ENCODE measurements at regions not wholly inside any gene's neighbourhood (a gene's known extent, or its start where the extent isn't known, plus 50 kb on each side); places are given as distances from the start of the nearest gene placed in this dataset.

GRCh38 chr5:123696921-123697341 is 185.0 kb downstream of the CSNK1G3 start:
- TF ChIP-seq EZH2 (IDR thresholded peaks at IDR 0.05; ENCODE audit: borderline replicate concordance, low read depth, low read length, poor library complexity, severe bottlenecking) (no peak), CTCF (conservative IDR thresholded peaks at IDR 0.05; ENCODE audit: low read depth, low read length) (no peak)
